Vagina (tissue), 2 donors: ENCODE measurements at regions not wholly inside any gene's neighbourhood (a gene's known extent, or its start where the extent isn't known, plus 50 kb on each side); places are given as distances from the start of the nearest gene placed in this dataset.

Source experiments
- CTCF ChIP-seq, 3 experiments: fragments of 450-650 bp in 2 of 3; fragments of 200-600 bp in 1 of 3; sonication (generic) in 1 of 3; IDR thresholded peaks; one replicate each; pipeline ENCODE4 v1.5.1; 2017 to 2019; ENCODE audit warnings: antibody characterized with exemption in 3 of 3, mild to moderate bottlenecking in 2 of 3, moderate library complexity in 2 of 3
- POLR2A ChIP-seq, 2 donors: fragments of 450-650 bp; IDR thresholded peaks; one replicate each; pipeline ENCODE4 v1.6.1; 2017; ENCODE audit warnings: antibody characterized with exemption in 2 of 2, mild to moderate bottlenecking in 2 of 2, moderate library complexity in 2 of 2
- POLR2AphosphoS5 ChIP-seq, 2 donors: sonication (generic); formaldehyde crosslinking; IDR thresholded peaks; one replicate each; pipeline ENCODE4 v1.9.0; 2017; ENCODE audit warnings: antibody characterized with exemption in 2 of 2, mild to moderate bottlenecking in 2 of 2, low read depth in 1 of 2; ENCODE audit not compliant: insufficient read depth in 1 of 2

DNA sequence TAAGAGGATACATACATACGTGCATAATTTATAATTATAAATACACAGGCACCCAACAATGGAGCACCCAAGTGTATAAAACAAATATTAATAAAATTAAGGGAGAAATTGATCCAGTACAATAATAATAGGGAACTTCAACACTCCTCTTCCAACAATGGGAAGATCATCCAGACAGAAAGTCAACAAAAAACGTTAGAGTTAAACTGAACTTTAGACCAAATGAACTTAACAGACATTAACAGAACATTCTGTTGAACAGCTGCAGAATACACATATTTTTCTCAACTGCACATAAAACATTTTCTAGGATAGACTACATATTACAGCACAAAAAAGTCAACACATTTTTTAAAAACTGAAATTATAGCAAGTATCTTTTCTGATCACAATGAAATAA lies 339.7 kb downstream of the CGGBP1 start:
- TF ChIP-seq CTCF (IDR thresholded peaks at IDR 0.05) (no peak), POLR2A (IDR thresholded peaks at IDR 0.05) (no peak), POLR2AphosphoS5 (IDR thresholded peaks at IDR 0.05; ENCODE audit: insufficient read depth in 1 of 2, low read depth in 1 of 2) (no peak)
